ENCODE measurements at regions not wholly inside any gene's neighbourhood (a gene's known extent, or its start where the extent isn't known, plus 50 kb on each side); places are given as distances from the start of the nearest gene placed in this dataset.
"Not testable (repeated sequence)": the region's sequence is repeated elsewhere in the genome, so short reads cannot be mapped to it uniquely, and the experiment has no call there.

- peak; percentile 92 to 95 for DNase-seq (ENCODE audit: low read depth in 2 of 2)
Measured at GRCh38 chr4:128454281-128454871, 166.8 kb upstream of the PGRMC2 start.

GRCh38 chr4:128452415-128452814 lies 164.8 kb upstream of the PGRMC2 start:
- DNase-seq (ENCODE audit: low read depth in 2 of 2) = no peak

- DNase-seq (ENCODE audit: low read depth in 2 of 2) = no peak
Measured at GRCh38 chr4:128451270-128451905, 163.8 kb upstream of the PGRMC2 start.

GRCh38 chr4:128450326-128451120 lies 162.9 kb upstream of the PGRMC2 start:
- DNase-seq (ENCODE audit: low read depth in 2 of 2) = no peak

GRCh38 chr4:128449251-128449650 lies 161.6 kb upstream of the PGRMC2 start:
- DNase-seq (ENCODE audit: low read depth in 2 of 2) = no peak

GRCh38 chr4:128444544-128445302 lies 157.1 kb upstream of the PGRMC2 start:
- DNase-seq (ENCODE audit: low read depth in 2 of 2) = no peak

GRCh38 chr4:128440923-128441322 lies 153.3 kb upstream of the PGRMC2 start:
- DNase-seq (ENCODE audit: low read depth in 2 of 2) = no peak

GRCh38 chr4:128437023-128437422 lies 149.4 kb upstream of the PGRMC2 start:
- not testable (repeated sequence) for DNase-seq (ENCODE audit: low read depth in 2 of 2)

- not testable (repeated sequence) for DNase-seq (ENCODE audit: low read depth in 2 of 2)
Measured at GRCh38 chr4:128429023-128429613, 141.5 kb upstream of the PGRMC2 start.

GRCh38 chr4:128428397-128428796 lies 140.8 kb upstream of the PGRMC2 start:
- DNase-seq (ENCODE audit: low read depth in 2 of 2) = no peak

GRCh38 chr4:128427832-128428366 lies 140.3 kb upstream of the PGRMC2 start:
- peak; percentile 77 to 81 for DNase-seq (ENCODE audit: low read depth in 2 of 2)

GRCh38 chr4:128424527-128425497 lies 137.2 kb upstream of the PGRMC2 start:
- DNase-seq (ENCODE audit: low read depth in 2 of 2) = no peak

- DNase-seq (ENCODE audit: low read depth in 2 of 2) = not testable (repeated sequence)
Measured at GRCh38 chr4:128422296-128422695, 134.7 kb upstream of the PGRMC2 start.

- peak; percentile 14 to 40 for DNase-seq (ENCODE audit: low read depth in 2 of 2)
Measured at GRCh38 chr4:128416921-128417320, 129.3 kb upstream of the PGRMC2 start.

GRCh38 chr4:128410037-128410436 lies 122.4 kb upstream of the PGRMC2 start:
- DNase-seq (ENCODE audit: low read depth in 2 of 2) = no peak

- DNase-seq (ENCODE audit: low read depth in 2 of 2) = no peak
Measured at GRCh38 chr4:128403586-128403985, 116.0 kb upstream of the PGRMC2 start.

- DNase-seq (ENCODE audit: low read depth in 2 of 2) = no peak
Measured at GRCh38 chr4:128394778-128395177, 107.2 kb upstream of the PGRMC2 start.

GRCh38 chr4:128393101-128393704 lies 105.6 kb upstream of the PGRMC2 start:
- no peak for DNase-seq (ENCODE audit: low read depth in 2 of 2)

GRCh38 chr4:128390475-128390996 lies 102.9 kb upstream of the PGRMC2 start:
- no peak for DNase-seq (ENCODE audit: low read depth in 2 of 2)
